HTR-8/SVneo (cell line): ENCODE measurements at regions not wholly inside any gene's neighbourhood (a gene's known extent, or its start where the extent isn't known, plus 50 kb on each side); places are given as distances from the start of the nearest gene placed in this dataset.
A peak's percentile ranks its signal among the peaks of the same experiment; 100 is the strongest.
"Not testable (repeated sequence)": the region's sequence is repeated elsewhere in the genome, so short reads cannot be mapped to it uniquely, and the experiment has no call there.

ENCODE experiments used
- DNase-seq: peaks from one replicate; pipeline ENCODE4 v3.0.0; 2011; ENCODE audit warnings: low spot score, mixed read lengths; ENCODE audit not compliant: insufficient read length
- FAIRE-seq: peaks from 2 replicates; lab custom pipeline; 2011; peaks lifted over from hg19 to GRCh38; lab: Jason Lieb, UNC

DNA sequence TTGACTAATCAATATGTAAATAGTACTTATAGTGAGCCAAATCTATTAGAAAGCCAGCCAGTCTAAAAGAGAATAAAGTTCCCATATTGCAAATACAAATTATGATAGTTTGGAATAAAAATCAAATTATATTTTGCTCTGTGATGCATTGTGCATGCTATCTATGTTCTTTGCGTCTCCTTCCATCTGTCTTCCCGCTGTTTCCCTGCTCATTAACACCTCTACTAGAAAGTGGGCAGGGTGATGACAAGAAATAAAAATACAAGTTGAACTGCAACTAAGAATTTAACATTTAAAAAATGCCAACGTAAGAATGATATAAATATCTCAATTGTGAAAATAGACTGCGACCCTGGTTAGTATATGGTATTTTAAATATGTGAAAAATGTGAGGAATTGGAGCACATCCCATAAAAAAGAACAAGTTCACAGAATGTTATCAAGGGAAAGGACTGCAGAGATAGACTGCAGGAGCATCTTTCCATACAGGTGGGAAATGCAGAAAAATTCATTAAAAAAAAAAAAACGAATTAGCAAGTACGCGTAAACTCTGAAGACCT is 157.6 kb upstream of the PDE7B start:
- no peak for FAIRE-seq

DNA sequence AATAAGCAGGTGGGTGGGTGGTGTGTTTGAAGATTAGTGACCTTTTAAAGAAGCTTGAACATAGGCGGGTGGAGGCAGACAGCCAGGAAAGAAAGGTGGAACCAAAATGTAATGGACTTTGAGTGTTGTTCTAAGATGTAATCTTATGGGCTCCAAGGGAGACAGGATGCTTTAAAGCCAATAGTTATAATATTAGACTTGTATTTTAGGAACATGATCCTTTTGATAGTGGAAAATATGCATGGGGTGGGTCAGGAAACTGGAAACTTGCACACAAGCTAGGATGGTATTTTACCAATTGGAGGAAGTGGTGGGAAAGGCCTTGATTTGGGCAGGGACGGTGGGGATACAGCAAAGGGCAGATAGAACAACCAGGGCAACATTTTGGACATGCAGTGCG is 151.8 kb upstream of the PDE7B start:
- DNase-seq = no peak
- no peak for FAIRE-seq

More for the DNA sequence above, 157.6 kb upstream of the PDE7B start:
- no peak for DNase-seq

DNA sequence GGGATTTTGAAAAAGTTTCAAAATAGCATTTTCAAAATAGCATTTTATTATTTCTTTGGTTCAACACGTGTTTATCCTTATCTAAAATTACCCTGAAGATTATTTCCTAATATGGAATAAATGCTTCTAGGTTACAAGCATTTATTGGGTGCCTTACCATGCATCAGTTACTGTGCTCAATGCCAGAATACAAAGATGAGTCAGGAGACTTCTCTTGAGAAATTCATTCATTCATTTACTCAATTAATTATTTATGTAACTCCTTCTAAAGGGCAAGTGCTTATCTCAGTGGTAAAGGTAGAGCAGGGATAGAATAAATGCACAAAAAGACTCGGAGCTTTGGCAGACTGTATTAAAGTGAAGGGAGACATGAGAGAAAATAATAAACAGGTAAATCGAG is 150.1 kb upstream of the PDE7B start:
- DNase-seq (no peak), FAIRE-seq (no peak)

DNA sequence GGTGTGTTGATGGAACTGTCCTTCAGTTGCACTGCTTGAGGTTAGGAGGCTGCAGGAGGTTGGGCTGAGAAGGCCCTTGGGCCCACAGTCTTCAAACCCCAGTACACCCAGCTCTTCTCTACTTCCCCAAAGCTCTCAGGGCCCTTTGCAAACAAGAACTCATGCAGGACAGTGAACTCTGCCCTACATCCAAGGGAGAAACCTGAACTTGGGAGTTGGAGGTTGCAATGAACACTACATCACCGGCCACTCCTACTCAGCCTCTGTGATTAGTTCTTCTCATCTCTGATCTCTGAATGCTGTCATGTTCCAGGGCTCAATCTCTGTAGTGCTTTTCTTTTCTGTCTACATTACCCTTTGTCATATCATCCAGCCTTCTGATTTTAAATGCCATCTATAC is 148.5 kb upstream of the PDE7B start:
- DNase-seq (no peak), FAIRE-seq (no peak)

DNA sequence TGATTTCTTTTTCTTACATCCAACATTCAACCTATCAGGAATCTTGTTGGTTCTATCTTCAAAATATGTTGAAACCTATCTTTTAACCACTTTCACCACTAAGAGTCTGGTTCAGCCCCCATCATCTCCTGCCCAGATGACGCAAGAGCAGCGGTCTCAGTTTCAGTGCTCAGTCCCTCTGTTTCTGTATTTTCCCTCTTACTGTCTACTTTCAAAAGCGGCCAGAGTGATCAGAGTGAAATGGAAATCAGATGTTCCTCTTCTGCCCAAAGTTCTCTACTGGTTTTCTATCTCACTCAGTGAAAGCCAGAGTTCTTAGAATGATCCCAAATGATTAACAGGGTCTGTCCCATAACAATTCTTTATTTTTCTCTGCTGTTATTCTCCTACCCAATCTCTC is 147.9 kb upstream of the PDE7B start:
- no peak for FAIRE-seq
- DNase-seq = no peak

DNA sequence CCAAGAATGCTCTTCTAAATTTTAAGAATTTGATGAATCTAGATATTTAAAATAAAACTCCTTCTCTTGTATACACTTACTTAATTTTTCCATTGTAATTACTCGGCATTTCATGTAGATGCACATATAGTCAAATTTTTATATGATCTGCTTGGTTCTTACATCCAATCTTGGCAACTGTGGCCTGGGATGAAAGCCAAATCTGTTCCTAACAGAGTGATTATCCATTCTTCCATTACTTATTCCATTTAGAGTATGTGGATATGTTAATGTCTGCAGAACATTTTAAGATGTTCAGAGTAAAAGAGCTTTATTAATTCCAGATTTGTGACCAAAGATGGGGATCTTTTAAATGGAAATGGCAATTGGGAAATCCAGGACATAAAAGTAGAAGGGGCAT is 144.1 kb upstream of the PDE7B start:
- no peak for DNase-seq
- FAIRE-seq = no peak

DNA sequence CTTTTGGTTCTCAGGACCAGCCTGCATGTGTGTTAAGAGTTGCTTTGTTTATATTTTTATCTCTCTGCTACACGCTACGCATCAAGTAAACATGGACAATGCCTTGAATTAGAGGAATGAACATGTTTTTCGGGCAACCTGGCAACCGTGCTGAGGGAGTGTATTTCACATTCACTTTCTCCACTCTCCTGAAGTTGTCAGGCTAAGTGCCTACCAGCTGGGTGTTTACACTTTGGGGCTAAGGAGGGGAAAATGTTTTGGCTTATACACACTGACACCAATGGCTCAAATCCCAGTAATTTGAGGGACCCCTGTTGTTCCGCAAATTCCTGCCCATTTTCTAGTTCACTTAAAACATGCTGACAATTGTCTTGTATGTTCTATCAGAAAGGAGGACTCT is 141.5 kb upstream of the PDE7B start:
- no peak for FAIRE-seq
- DNase-seq = no peak

DNA sequence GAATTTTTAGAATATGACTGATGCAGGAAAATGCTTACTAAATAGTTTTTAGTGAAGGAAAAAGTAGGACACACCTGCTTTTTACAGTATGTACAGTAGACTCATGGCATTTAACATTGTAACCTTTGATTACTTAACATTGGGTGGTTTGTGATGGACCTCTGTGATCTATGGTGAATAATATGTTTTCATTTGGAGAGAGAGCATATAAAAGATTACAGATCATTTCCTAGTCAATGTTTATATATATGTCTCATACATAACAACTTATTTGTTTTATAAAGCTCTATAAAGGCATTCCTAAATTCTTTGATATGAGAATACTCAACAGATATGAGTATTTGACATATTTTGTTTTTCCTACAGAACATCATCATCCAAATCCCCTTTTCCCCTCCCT is 129.3 kb upstream of the PDE7B start:
- no peak for FAIRE-seq
- no peak for DNase-seq

DNA sequence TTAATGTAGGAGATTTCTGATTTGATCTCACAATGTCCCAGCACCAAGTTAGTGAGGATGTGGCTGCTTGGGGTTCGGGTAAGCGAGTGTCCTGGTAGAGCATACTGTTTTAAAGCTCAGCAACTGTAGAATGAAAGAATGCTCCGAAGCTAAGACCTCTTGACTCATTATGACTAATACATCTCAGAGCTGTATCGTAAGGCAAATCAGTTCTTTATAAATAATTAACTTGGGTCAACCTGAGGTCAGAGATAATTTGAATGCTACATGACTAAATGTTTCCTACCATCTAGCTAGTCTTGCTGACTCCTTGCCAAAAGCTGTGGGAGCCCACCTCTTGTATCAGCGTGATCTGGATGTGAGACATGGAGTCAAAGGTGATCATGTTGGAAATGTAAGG is 128.8 kb upstream of the PDE7B start:
- DNase-seq (peak; percentile 27), FAIRE-seq (no peak)

DNA sequence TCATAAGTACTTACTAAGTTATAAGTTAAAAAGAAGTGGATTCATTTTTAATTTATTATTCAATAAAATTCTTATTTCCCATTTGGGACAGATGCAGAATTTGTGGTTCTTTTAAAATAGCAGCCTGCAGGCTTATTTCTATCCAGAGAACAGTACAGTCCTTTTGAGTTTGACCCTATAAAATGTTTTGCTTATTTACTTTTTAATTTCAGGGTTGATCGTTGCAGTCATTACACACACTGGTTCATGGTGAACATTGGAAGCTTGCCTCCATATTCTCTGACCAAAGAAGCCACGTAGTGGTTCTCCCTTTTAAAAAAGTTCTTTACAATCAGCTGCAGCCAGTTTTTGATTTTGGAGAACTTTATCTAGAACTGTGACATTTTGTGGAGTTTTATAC is 122.9 kb upstream of the PDE7B start:
- no peak for FAIRE-seq
- no peak for DNase-seq

DNA sequence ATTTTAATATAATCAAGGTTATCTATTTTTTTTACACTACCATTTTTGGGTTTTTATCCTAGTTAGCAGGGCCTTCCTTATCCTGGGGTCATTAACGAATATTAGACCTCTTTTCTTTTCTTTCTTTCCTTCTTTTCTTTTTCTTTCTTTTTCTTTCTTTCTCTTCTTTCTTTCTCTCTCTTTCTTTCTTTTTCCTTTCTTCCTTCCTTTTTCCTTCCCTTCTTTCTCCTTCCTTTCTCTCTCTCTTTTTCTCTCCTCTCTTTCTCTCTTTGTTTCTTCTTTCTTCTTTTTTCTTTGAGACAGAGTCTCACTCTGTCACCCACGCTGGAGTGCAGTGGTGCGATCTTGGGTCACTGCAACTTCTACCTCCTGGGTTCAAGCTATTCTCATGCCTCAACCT is 120.4 kb upstream of the PDE7B start:
- DNase-seq (no peak), FAIRE-seq (no peak)

DNA sequence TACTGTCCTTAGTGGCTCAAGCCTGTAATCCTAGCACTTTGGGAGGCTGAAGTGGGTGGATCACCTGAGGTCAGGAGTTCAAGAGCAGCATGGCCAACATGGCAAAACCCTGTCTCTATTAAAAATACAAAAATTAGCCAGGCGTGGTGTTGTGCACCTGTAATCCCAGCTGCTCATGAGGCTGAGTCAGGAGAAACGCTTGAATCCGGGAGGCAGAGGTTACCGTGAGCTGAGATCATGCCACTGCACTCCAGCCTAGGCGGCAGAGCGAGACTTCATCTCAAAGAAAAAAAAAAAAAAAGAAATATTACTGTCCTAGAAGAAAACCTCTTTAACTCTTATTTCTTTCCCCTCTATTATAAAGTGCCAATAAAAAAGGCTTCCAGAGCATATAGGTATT is 115.2 kb upstream of the PDE7B start:
- FAIRE-seq, DNase-seq: not testable (repeated sequence)

DNA sequence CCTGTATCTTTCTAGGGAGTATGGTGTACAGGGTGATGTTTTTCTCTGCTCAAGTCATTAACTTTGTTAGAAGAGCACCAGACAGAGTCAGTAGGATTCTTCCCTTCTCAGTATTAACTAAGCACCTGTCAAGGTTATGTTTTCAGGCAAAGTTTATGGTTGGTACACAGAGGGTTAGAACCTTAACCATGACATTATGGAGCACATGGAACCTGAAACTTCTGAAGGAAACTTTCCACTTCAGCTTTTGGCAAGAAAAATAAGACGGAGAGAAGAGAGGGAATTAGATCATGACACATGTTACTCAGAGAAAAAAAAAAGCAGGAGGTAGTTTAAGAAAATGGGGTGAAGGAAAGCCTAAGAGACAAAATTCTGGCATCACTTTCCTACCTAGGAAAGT is 112.9 kb upstream of the PDE7B start:
- no peak for DNase-seq
- FAIRE-seq = no peak

DNA sequence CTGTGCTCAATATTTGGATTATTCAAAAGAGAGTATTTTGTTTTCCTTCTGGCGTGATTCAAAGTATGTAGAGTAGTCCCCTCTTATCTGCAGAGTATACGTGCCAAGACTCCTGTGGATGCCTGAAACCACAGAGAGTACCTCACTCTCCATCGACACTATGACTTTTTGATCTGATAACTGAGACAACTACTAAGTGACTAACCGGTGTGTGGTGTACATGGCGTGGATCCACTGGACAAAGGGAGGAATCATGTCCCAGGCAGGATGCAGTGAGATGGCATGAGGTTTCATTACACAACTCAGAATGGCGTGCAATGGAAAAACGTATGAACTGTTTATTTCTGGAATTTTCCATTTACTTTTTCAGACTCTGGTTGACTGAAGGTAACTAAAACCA is 112.2 kb upstream of the PDE7B start:
- DNase-seq (no peak), FAIRE-seq (no peak)

DNA sequence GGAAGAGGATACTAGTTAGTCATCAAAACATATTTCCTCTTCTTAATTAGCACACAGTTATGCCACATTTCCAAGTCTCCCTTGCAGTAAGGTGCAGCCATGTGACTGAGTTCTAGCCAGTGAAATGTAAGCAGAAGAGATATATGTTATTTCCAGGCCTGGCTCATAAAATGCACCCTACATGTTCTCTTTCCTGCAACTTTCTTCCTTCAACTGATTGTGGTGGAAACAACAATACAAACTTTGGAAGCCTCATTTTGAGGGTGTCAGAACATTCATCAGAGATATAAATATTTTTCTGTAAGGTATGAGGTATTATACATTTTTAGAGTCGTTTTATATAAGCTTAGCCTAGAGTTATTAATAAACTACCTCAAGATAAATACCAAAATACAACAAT is 110.9 kb upstream of the PDE7B start:
- DNase-seq (no peak), FAIRE-seq (no peak)

DNA sequence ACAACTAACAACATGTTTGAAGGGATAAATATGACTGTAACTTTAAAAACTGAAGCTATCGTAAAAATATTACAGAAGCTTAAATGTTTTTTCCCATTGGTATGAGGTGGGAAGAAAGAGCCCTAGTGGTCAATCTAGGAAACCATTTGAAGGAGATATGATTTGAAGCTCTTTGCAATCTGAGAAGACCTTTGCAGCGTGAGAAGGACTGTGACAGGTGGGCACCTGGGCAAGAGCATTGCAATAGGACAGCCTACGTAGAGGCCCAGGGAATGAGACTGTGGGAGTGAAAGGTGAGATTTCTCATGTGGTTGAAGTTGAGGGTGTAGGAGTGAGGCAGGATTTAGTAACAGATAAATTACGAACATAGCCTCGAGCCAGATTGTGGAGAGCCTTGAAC is 108.0 kb upstream of the PDE7B start:
- no peak for DNase-seq
- FAIRE-seq = no peak

DNA sequence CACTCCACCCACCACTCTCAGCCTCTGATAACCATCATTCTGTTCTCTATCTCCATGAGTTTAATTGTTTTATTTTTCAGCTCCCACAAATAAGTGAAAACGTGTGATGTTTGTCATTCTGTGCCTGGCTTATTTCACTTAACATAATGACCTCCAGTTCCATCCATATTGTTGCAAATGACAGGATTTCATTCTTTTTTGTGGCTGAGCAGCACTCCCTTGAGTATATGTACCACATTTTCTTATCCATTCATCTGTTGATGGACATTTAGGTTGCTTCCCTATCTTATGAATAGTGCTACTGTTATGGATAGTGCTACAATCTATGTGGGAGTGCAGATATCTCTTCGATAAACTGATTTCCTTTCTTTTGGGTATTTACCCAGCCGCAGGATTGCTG is 103.3 kb upstream of the PDE7B start:
- FAIRE-seq = no peak

DNA sequence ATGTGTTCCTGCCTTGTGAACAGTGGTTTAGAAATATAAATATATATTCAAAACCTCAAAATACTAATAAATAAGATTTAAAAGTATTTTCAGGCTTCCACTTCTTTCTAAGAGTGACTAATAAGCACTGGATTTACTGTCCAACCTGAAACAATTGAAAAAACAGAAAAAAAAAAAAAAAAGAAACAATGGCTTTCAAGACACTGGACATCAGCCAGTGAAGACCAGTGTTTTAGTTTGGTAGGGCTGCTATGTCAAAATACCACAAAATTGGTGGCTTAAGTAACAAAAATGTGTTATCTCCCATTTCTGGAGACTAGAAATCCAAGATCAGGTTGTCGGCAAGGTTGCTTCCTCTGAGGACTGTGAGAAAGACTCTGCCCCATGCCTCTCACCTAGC is 101.4 kb upstream of the PDE7B start:
- no peak for FAIRE-seq
- DNase-seq = no peak

More for the DNA sequence above, 103.3 kb upstream of the PDE7B start:
- DNase-seq = no peak

DNA sequence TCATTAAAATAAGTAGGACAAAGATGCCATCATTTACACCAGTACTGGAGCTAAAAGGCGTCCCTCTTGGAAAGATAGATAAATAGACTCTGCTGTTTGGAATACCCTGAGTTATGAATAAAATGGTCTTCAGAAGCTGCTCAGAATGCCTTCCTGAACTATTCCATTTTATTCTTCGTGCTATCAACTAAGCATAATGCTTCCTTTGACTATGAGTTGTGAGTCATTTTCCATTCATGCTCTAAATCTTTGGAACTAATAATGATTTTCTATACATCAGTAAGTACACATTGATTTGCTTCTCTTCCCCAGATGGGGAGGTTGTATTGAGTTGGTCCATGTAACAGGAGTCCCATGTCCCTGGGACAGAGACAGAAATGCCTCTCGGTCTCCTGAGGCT is 98.3 kb upstream of the PDE7B start:
- FAIRE-seq (no peak), DNase-seq (no peak)

DNA sequence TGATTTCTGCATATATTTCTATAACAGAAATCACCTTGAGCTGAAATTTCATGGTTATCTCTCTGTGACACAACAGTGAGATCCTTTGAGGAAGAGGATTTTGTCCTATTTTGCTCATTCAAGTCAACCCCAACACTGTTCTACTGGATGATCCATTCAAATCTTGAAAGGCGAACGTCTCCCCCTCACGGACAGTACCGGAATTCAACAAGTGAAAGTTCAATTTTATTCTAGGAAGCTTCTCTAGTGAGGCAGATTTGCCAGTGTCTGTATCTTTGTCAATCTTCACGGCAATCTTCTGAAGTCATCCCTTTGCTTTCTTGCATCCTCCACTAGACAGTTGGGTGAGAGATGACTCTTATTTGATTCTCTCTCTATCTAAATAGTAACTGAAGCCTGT is 91.7 kb upstream of the PDE7B start:
- no peak for DNase-seq
- no peak for FAIRE-seq

DNA sequence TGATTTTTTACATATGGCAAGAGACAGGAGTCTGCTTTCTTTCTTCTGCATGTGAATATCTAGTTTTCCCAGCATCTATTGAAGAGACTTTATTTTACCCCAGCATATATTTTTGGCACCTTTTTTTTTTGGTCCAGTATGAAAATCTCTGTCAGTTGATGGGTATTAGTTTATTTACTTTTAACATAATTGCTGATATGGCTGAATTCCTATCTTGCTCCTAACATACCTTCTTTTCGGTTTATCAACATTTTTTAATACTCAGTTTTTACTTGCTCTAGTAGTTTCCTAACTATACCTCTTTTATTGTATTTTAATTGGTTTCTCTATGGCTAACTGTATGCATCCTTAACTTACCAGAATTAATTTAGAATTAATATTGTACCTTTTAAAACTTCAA is 77.5 kb upstream of the PDE7B start:
- DNase-seq = no peak
- FAIRE-seq = no peak

DNA sequence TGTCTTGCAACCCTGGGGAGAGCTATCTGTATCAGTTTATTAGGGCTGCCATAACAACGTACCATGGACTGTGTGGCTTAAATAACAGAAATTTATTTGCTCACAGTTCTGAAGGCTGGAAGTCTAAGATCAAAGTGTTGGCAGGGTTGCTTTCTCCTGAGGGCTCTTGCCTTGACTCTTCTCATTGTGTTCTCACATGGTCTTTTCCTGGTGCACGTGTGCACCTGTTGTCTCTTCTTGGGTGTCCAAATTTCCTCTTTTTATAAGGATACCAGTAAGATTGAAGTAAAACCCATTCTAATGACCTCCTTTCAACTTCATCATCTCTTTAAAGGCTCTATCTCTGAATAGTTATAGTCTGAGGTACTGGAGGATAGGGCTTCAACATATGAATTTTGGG is 72.3 kb upstream of the PDE7B start:
- FAIRE-seq = no peak
- DNase-seq = no peak

DNA sequence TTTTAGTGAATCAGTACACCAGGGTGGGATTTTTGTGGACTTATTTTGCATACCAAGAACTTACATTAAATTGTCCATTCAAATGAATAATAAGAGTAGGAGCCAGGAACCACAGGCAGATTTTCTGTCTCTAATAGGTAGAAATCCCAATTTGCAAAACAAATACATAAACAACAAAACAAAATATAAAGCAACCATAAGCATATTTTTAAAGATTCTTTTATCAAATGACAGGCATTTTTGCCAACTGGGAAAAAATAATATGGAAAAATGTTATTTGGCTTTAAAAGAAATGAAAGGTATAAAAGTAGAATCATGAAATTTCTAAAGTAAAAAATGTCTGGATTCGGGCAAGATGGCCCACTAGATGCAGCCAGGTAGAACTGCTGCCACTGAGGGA is 71.2 kb upstream of the PDE7B start:
- FAIRE-seq = no peak
- DNase-seq = no peak
